IPS DF 6.9 (cell line): ENCODE measurements at regions not wholly inside any gene's neighbourhood (a gene's known extent, or its start where the extent isn't known, plus 50 kb on each side); places are given as distances from the start of the nearest gene placed in this dataset.

Experiments
- DNase-seq: peaks from one replicate; pipeline ENCODE4 v3.0.0-alpha.2; 2013; ENCODE audit warnings: low read depth, low spot score
- H3K27ac ChIP-seq: one replicate; pipeline ENCODE4 v1.5.1; 2013; ENCODE audit warnings: low read length, control low read depth
- H3K27me3 ChIP-seq: 2 replicates; pipeline ENCODE4 v1.6.1; 2013; ENCODE audit warnings: mild to moderate bottlenecking, low read length; ENCODE audit not compliant: control insufficient read depth, insufficient read depth
- H3K36me3 ChIP-seq: 2 replicates; pipeline ENCODE4 v1.6.1; 2013; ENCODE audit warnings: low read length; ENCODE audit not compliant: control insufficient read depth, insufficient read depth
- H3K4me1 ChIP-seq: 2 replicates; pipeline ENCODE4 v1.6.1; 2013; ENCODE audit warnings: low read length; ENCODE audit not compliant: control insufficient read depth, insufficient read depth
- H3K4me3 ChIP-seq: 2 replicates; pipeline ENCODE4 v1.5.1; 2013; ENCODE audit warnings: mild to moderate bottlenecking, low read length
- H3K9me3 ChIP-seq: 2 replicates; pipeline ENCODE4 v1.6.1; 2013; ENCODE audit warnings: low read length, inconsistent platforms; ENCODE audit not compliant: control insufficient read depth, insufficient read depth
- WGBS: extraction: QIAGEN DNeasy Blood & Tissue Kit; methylation state at CpG from one replicate; pipeline ENCODE4 v1.1.7; 2013; ENCODE audit warnings: mixed read lengths, missing lambda C conversion rate; ENCODE audit not compliant: insufficient read length, insufficient coverage; 5-methylcytosine and 5-hydroxymethylcytosine counted together

GRCh38 chr6:109315341-109316110 lies 66.7 kb downstream of the CD164 start:
- Histone ChIP-seq H3K36me3 (no peaks in the 10 kb centered on the region), H3K27ac (no peak overlapping the region), H3K27me3 (no peaks in the 10 kb centered on the region), H3K4me3 (no peak overlapping the region), H3K4me1 (no peaks in the 10 kb centered on the region), H3K9me3 (no peaks in the 10 kb centered on the region)
- no CpG with 5 or more reads among the region's 6 CpGs for WGBS
- DNase-seq = no peak

GRCh38 chr6:109314313-109314712 lies 68.0 kb downstream of the CD164 start:
- Histone ChIP-seq H3K9me3 (no peaks in the 10 kb centered on the region), H3K36me3 (no peaks in the 10 kb centered on the region), H3K27me3 (no peaks in the 10 kb centered on the region), H3K4me3 (no peak overlapping the region), H3K27ac (no peak overlapping the region), H3K4me1 (no peaks in the 10 kb centered on the region)
- no CpG with 5 or more reads among the region's 12 CpGs for WGBS
- DNase-seq = no peak

GRCh38 chr6:109313139-109313538 lies 69.1 kb downstream of the CD164 start:
- no peak for DNase-seq
- H3K9me3 ChIP-seq = no peaks in the 10 kb centered on the region
- no CpG with 5 or more reads among the region's 5 CpGs for WGBS
- no peak overlapping the region for H3K4me3 ChIP-seq
- H3K36me3 ChIP-seq = no peaks in the 10 kb centered on the region
- H3K4me1 ChIP-seq = no peaks in the 10 kb centered on the region
- H3K27ac ChIP-seq = no peak overlapping the region
- no peaks in the 10 kb centered on the region for H3K27me3 ChIP-seq

DNA sequence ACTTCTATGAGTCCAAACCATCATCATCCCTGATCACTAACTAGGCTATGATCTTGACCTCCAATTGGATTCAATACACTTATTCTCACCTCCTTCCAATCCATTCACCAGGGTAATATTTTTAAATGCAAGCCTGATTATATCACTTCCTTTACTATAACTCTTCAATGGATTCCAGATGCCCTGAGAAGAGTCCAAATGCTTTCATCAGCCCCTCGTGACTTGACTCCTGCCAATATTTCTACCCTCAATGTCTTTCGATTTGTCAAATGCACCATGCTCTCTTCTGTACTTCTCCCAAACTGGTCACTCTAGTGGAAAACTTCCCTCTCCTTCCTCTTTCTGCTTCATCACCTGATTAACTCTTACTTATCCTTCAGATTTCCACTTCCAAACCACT lies 70.8 kb downstream of the CD164 start:
- no peak for DNase-seq
- WGBS = no CpG with 5 or more reads among the region's 2 CpGs
- H3K27ac ChIP-seq = no peak overlapping the region
- H3K9me3 ChIP-seq = no peaks in the 10 kb centered on the region
- no peak overlapping the region for H3K4me3 ChIP-seq
- H3K36me3 ChIP-seq = no peaks in the 10 kb centered on the region
- H3K27me3 ChIP-seq = no peaks in the 10 kb centered on the region
- H3K4me1 ChIP-seq = no peaks in the 10 kb centered on the region

DNA sequence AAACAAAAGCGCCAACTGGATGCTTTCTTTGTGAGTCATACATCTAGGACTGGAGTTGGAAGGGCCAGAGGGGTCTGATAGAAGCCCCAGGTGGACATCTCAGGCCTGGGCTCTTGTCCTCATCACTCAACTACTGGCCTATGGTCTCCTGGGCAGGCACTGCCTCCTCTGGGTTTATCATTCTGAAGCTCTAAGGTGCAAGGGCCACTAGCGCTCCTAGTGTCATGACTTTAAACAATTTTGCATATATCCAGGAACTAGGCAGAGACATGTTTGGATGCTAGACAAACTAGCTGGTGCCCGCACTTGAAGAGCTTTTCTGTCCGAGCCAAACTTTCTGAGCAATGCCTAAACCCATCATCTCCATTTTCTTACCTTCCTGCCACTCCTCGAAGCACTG lies 72.3 kb downstream of the CD164 start:
- Histone ChIP-seq H3K36me3 (no peaks in the 10 kb centered on the region), H3K9me3 (no peaks in the 10 kb centered on the region), H3K4me3 (no peak overlapping the region), H3K27me3 (no peaks in the 10 kb centered on the region), H3K27ac (no peak overlapping the region), H3K4me1 (no peaks in the 10 kb centered on the region)
- no peak for DNase-seq
- WGBS = no CpG with 5 or more reads among the region's 5 CpGs

DNA sequence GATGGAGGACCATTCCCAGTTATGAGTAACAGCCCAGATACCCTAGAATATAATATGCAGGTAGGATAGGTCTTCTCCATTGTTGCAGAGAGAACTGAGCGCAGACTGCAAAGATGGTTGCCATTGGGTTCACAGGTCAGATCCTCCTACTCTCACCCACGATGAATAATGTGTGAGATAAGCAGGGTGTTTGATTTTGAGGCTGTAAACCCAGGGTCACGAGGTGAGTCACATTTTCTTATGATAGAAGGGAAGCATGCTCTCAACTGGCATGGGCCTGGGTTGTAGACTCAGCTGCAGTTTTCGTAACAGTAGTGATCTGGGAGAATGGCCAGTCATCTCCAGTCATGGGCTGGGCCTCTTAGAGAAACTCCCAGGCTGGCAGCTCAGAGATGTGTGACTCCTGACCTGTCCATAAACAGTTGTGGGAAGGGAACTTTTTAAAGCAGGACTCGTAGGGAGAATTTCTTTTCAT lies 74.2 kb downstream of the CD164 start:
- H3K4me1 ChIP-seq = no peaks in the 10 kb centered on the region
- H3K27ac ChIP-seq = no peak overlapping the region
- no peaks in the 10 kb centered on the region for H3K36me3 ChIP-seq
- no peaks in the 10 kb centered on the region for H3K27me3 ChIP-seq
- H3K9me3 ChIP-seq = no peaks in the 10 kb centered on the region
- DNase-seq = no peak
- no peak overlapping the region for H3K4me3 ChIP-seq
- WGBS = no CpG with 5 or more reads among the region's 5 CpGs

DNA sequence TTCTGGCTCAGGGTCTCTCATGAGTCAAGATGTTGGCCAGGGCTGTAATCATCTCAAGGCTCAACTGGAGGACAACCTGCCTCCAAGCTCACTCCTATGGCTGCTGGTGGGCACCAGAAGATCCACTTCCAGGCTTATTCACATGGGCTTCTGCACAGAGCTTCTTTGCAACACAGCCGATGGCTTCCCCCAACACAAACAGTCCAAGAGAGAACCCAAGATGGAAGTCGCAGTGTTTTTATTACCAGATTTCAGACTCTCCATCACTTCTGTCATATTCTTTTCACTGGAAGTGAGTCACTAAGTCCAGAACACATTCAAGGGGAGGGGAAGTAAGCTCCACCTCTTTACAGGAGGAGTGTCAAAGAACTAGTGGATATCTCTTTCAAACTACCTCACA lies 75.5 kb downstream of the CD164 start:
- WGBS = no CpG with 5 or more reads among the region's 2 CpGs
- no peak for DNase-seq
- Histone ChIP-seq H3K36me3 (no peaks in the 10 kb centered on the region), H3K4me1 (no peaks in the 10 kb centered on the region), H3K27me3 (no peaks in the 10 kb centered on the region), H3K27ac (no peak overlapping the region), H3K9me3 (no peaks in the 10 kb centered on the region), H3K4me3 (no peak overlapping the region)

DNA sequence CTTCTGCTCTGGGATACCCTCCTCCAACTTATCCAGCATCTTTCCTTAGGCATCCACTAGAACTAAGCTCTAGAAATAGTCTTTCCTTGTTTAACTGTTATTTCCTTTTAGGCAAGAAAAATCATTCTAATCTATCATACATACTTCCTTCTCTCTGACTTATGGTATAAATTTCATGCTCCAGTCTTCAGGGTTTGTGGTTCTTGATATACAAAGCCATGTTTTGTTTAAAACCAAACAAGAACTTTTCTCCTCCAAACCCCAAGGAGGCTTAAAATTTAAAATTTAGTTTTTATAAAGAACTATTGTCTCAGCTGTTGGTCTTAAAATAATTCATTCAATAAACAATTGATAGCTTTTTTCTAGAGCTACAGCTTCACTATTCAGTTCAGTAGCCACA lies 77.2 kb downstream of the CD164 start:
- Histone ChIP-seq H3K9me3 (no peaks in the 10 kb centered on the region), H3K4me3 (no peak overlapping the region), H3K36me3 (no peaks in the 10 kb centered on the region), H3K27me3 (no peaks in the 10 kb centered on the region), H3K4me1 (no peaks in the 10 kb centered on the region), H3K27ac (no peak overlapping the region)
- DNase-seq = no peak

- DNase-seq = no peak
- Histone ChIP-seq H3K36me3 (no peaks in the 10 kb centered on the region), H3K4me3 (no peak overlapping the region), H3K9me3 (no peaks in the 10 kb centered on the region), H3K27me3 (no peaks in the 10 kb centered on the region), H3K4me1 (no peaks in the 10 kb centered on the region), H3K27ac (no peak overlapping the region)
- no CpG with 5 or more reads among the region's 3 CpGs for WGBS
These were observed 77.8 kb downstream of the CD164 start for GRCh38 chr6:109304284-109305015.

GRCh38 chr6:109303640-109304283 lies 78.5 kb downstream of the CD164 start:
- H3K4me3 ChIP-seq = no peak overlapping the region
- H3K4me1 ChIP-seq = peaks cover 2% of the 10 kb centered on the region; the same call in 1 of the 2 replicates
- no peak for DNase-seq

More at GRCh38 chr6:109303640-109304283, 78.5 kb downstream of the CD164 start:
- no peak overlapping the region for H3K27ac ChIP-seq
- H3K27me3 ChIP-seq = no peaks in the 10 kb centered on the region
- H3K9me3 ChIP-seq = no peaks in the 10 kb centered on the region
- no CpG with 5 or more reads among the region's 6 CpGs for WGBS
- no peaks in the 10 kb centered on the region for H3K36me3 ChIP-seq
